GM12878 (cell line): ENCODE measurements at regions not wholly inside any gene's neighbourhood (a gene's known extent, or its start where the extent isn't known, plus 50 kb on each side); places are given as distances from the start of the nearest gene placed in this dataset.

Experiments
- ATAC-seq: fragments of 200-7000 bp; cut with Tn5 transposase; 3 replicates; pipeline ENCODE4 v1.9.1; 2020; ENCODE audit warnings: mild to moderate bottlenecking, moderate library complexity
- BruUV-seq: library from RNA; stranded (reverse); fragments of 400-500 nt; replicated peaks from 2 replicates; lab custom pipeline; 2021; lab: Mats Ljungman, UMichigan
- CTCF ChIA-PET: fragments of 300-600 bp; sonication (Branson Sonifier 250); formaldehyde crosslinking; extraction: SDS; loops from one replicate; lab custom pipeline; 2021; ENCODE audit warnings: inconsistent platforms; lab: Yijun Ruan, JAX
- POLR2A ChIA-PET: fragments of 350-600 bp; formaldehyde crosslinking; extraction: SDS; loops from one replicate; lab custom pipeline; 2021; ENCODE audit warnings: inconsistent platforms; lab: Charles Lee
- RAD21 ChIA-PET: fragments of 300-600 bp; sonication (Branson Sonifier 250); formaldehyde crosslinking; loops from one replicate; lab custom pipeline; 2023; ENCODE audit warnings: antibody characterized with exemption; ENCODE audit not compliant: unreplicated experiment; lab: Charles Lee
- SMC1A ChIA-PET: fragments of 300-600 bp; sonication (Branson Sonifier 250); formaldehyde crosslinking; loops from one replicate; lab custom pipeline; 2023; ENCODE audit not compliant: unreplicated experiment, uncharacterized antibody; lab: Charles Lee
- DNase-seq: peaks from one replicate; pipeline ENCODE4 v3.0.0-alpha.2; 2011; ENCODE audit warnings: low read depth, low spot score
- FAIRE-seq: peaks from 3 replicates; lab custom pipeline; 2011; peaks lifted over from hg19 to GRCh38; lab: Jason Lieb, UNC
- H2AFZ ChIP-seq: 2 replicates; pipeline ENCODE4 v1.6.0; 2011; ENCODE audit warnings: low read depth, low read length, control low read depth; ENCODE audit not compliant: control insufficient read depth
- H3K27ac ChIP-seq: 2 replicates; pipeline ENCODE4 v1.5.1; 2011; ENCODE audit warnings: control low read depth; ENCODE audit not compliant: control insufficient read depth, insufficient read depth
- H3K27me3 ChIP-seq, 2 experiments: replicated peaks in 1 of 2; 2 replicates each; pipeline versions ENCODE4 v1.6.0 to v1.6.1; 2011; ENCODE audit warnings: low read length in 1 of 2; ENCODE audit not compliant: control insufficient read depth in 2 of 2, insufficient read depth in 2 of 2
- H3K36me3 ChIP-seq, 2 experiments: 2 replicates each; pipeline ENCODE4 v1.5.1; 2011; ENCODE audit warnings: low read length in 1 of 2; ENCODE audit not compliant: control insufficient read depth in 2 of 2, insufficient read depth in 2 of 2
- H3K4me1 ChIP-seq: 2 replicates; pipeline ENCODE4 v1.6.1; 2011; ENCODE audit warnings: mild to moderate bottlenecking, low read length, moderate library complexity, mixed read lengths; ENCODE audit not compliant: control insufficient read depth, insufficient read depth
- H3K4me2 ChIP-seq: 2 replicates; pipeline ENCODE4 v1.6.0; 2011; ENCODE audit warnings: control low read depth; ENCODE audit not compliant: control insufficient read depth, insufficient read depth
- H3K4me3 ChIP-seq: fragments of 200-600 bp; sonication (generic); 2 replicates; pipeline ENCODE4 v1.5.1; 2016
- H3K79me2 ChIP-seq: 2 replicates; pipeline ENCODE4 v1.6.0; 2011; ENCODE audit warnings: low read length; ENCODE audit not compliant: control insufficient read depth, insufficient read depth
- H3K9ac ChIP-seq: 2 replicates; pipeline ENCODE4 v1.8.0; 2011; ENCODE audit warnings: low read length, control low read depth, mixed read lengths; ENCODE audit not compliant: control insufficient read depth, insufficient read depth
- H3K9me3 ChIP-seq: replicated peaks from 3 replicates; pipeline ENCODE4 v1.5.1; 2011; ENCODE audit warnings: mild to moderate bottlenecking, low read length; ENCODE audit not compliant: control insufficient read depth, insufficient read depth
- H4K20me1 ChIP-seq: 2 replicates; pipeline ENCODE4 v1.6.0; 2011; ENCODE audit not compliant: control insufficient read depth, insufficient read depth
- BMI1 ChIP-seq: fragments of 450-650 bp; IDR thresholded peaks from 2 replicates; pipeline ENCODE4 v1.6.1; 2016; ENCODE audit warnings: mild to moderate bottlenecking, moderate library complexity, borderline replicate concordance
- HCFC1 ChIP-seq: fragments of 150-350 bp; IDR thresholded peaks from 2 replicates; pipeline ENCODE4 v1.6.1; 2014; ENCODE audit warnings: low read length
- MXI1 ChIP-seq: fragments of 150-350 bp; IDR thresholded peaks from 2 replicates; pipeline ENCODE4 v1.6.1; 2011; ENCODE audit warnings: low read depth, mild to moderate bottlenecking, inconsistent platforms, low read length, improper control_type of control experiment
- RCOR1 ChIP-seq: conservative IDR thresholded peaks from 2 replicates; pipeline ENCODE4 v1.6.1; 2012; ENCODE audit warnings: low read depth, low read length, improper control_type of control experiment
- SRF ChIP-seq, 2 experiments: IDR thresholded peaks; 2 replicates each; pipeline ENCODE4 v1.6.1; 2011; ENCODE audit warnings: low read depth in 2 of 2, low read length in 2 of 2, mild to moderate bottlenecking in 1 of 2, moderate library complexity in 1 of 2
- WGBS: methylation state at CpG from one replicate; pipeline ENCODE4 v1.1.6; 2016; ENCODE audit warnings: low lambda C conversion rate; ENCODE audit not compliant: insufficient replicate concordance, insufficient coverage; ENCODE audit errors: missing lambda C conversion rate; 5-methylcytosine and 5-hydroxymethylcytosine counted together
- in situ Hi-C: fragments of 300-500 bp; cut with MboI; formaldehyde crosslinking; loops from 9 replicates; pipeline ENCODE4 v1.14.3; 2018; ENCODE audit warnings: mixed read lengths
- intact Hi-C: fragments of 100-400 bp; cut with micrococcal nuclease; formaldehyde crosslinking; loops from one replicate; pipeline ENCODE4 v1.14.2; 2022; ENCODE audit not compliant: unreplicated experiment
- TF ChIP-seq, protein P1 (sequence below): fragments of 450-650 bp; IDR thresholded peaks from 2 replicates; pipeline ENCODE4 v1.6.1; 2017; ENCODE audit warnings: mild to moderate bottlenecking, moderate library complexity

DNA sequence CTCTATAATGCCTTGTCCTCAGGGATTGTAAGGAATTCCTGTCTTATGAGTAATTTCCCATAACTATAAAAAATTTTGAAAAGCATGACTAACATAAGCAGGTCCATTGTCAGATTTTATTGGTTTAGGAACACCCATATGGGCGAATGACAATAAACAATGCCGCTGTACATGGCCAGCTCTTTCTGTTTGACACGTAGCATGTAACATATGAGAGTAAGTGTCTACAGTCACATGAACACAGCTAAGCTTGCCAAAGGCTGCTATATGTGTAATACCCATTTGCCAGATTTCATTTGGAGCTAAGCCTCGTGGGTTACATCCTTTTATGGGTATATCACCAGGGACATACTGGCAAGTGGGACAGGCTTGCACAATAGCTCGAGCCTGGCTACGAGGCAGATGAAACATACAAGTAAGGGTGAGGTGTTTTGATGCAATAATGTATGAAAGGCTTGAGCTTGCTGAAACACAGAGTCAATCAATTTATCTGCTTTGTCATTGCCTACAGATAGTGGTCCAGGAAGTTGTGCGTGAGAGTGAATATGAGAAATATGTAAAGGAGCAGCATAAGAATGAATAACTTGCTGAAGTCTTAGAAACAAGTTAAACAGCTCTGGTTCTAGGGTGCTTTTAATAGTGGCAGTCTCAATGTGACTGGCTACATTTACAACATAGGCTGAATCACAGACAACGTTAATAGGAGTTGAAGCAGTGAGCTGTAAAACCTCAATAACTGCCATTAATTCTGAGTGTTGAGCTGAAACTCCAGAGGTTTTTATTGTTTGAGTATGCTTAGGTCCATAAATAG is 67.4 kb upstream of the UGT2B10 start:
- CTCF ChIA-PET: no interaction called here
- POLR2A ChIA-PET: no interaction called here
- no peak overlapping the region for H3K4me3 ChIP-seq
- peak; percentile 75 for ATAC-seq
- H3K9me3 ChIP-seq: no peaks in the 10 kb centered on the region
- TF ChIP-seq HCFC1: no peak
- TF ChIP-seq MXI1: no peak
- TF ChIP-seq, protein P1, sequence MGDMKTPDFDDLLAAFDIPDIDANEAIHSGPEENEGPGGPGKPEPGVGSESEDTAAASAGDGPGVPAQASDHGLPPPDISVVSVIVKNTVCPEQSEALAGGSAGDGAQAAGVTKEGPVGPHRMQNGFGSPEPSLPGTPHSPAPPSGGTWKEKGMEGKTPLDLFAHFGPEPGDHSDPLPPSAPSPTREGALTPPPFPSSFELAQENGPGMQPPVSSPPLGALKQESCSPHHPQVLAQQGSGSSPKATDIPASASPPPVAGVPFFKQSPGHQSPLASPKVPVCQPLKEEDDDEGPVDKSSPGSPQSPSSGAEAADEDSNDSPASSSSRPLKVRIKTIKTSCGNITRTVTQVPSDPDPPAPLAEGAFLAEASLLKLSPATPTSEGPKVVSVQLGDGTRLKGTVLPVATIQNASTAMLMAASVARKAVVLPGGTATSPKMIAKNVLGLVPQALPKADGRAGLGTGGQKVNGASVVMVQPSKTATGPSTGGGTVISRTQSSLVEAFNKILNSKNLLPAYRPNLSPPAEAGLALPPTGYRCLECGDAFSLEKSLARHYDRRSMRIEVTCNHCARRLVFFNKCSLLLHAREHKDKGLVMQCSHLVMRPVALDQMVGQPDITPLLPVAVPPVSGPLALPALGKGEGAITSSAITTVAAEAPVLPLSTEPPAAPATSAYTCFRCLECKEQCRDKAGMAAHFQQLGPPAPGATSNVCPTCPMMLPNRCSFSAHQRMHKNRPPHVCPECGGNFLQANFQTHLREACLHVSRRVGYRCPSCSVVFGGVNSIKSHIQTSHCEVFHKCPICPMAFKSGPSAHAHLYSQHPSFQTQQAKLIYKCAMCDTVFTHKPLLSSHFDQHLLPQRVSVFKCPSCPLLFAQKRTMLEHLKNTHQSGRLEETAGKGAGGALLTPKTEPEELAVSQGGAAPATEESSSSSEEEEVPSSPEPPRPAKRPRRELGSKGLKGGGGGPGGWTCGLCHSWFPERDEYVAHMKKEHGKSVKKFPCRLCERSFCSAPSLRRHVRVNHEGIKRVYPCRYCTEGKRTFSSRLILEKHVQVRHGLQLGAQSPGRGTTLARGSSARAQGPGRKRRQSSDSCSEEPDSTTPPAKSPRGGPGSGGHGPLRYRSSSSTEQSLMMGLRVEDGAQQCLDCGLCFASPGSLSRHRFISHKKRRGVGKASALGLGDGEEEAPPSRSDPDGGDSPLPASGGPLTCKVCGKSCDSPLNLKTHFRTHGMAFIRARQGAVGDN: no peak
- no peak for TF ChIP-seq BMI1
- TF ChIP-seq RCOR1: no peak
- TF ChIP-seq SRF (IDR thresholded peaks at IDR 0.05; ENCODE audit: low read depth in 2 of 2, low read length in 2 of 2): no peak
- TF ChIP-seq, all 136 proteins: peak for 0
- no peak overlapping the region for H3K4me2 ChIP-seq
- RAD21 ChIA-PET: interaction anchor here (0.8 to 0.9 kb wide), 2 partner anchors 13 to 16 kb away, joined by 3 to 4 read pairs; no protein-coding TSS in a partner anchor
- no TSS peak for BruUV-seq
- no peaks in the 10 kb centered on the region for H3K27me3 ChIP-seq
- FAIRE-seq: no peak
- no peak for DNase-seq
- 24% methylated on average over 8 of the region's 8 CpGs for WGBS
- H4K20me1 ChIP-seq: no peaks in the 10 kb centered on the region
- H2AFZ ChIP-seq: no peak overlapping the region
- intact Hi-C loops: no loop called here
- SMC1A ChIA-PET: interaction anchor here (0.7 to 1.7 kb wide), 5 partner anchors 9 to 112 kb away, joined by 3 to 4 read pairs (median 3); no protein-coding TSS in a partner anchor
- no peaks in the 10 kb centered on the region for H3K36me3 ChIP-seq
- in situ Hi-C loops: no loop called here
- H3K4me1 ChIP-seq: no peaks in the 10 kb centered on the region
- H3K27ac ChIP-seq: no peak overlapping the region
- no peak overlapping the region for H3K9ac ChIP-seq
- no peaks in the 10 kb centered on the region for H3K79me2 ChIP-seq
